Inflammatory macrophage treated with lipopolysaccharide for 4 hours (primary cell): ENCODE measurements at regions not wholly inside any gene's neighbourhood (a gene's known extent, or its start where the extent isn't known, plus 50 kb on each side); places are given as distances from the start of the nearest gene placed in this dataset.

Experiments
- DNase-seq: peaks from one replicate; pipeline ENCODE4 v3.0.0-alpha.2; 2020

DNA sequence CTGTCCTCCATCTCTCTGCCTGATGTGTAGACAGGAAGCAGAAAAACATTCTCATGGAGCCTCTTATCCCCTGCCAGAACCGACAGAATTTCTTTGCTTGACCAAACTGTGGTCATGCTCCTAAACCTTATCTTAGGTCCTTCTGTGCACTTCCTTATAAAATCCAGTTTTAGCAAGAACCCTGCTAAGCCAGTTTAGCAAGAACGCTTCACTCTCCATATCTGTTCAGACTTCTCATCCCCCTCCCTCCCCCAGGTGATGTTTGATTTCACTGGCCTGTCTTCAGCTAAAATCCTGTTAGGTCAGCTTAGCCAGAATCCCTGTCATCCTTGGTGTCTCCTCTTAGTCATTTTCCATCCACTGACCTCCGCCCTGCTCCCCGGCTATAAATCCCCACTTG is 1130.9 kb upstream of the PRKX start:
- DNase-seq: no peak

DNA sequence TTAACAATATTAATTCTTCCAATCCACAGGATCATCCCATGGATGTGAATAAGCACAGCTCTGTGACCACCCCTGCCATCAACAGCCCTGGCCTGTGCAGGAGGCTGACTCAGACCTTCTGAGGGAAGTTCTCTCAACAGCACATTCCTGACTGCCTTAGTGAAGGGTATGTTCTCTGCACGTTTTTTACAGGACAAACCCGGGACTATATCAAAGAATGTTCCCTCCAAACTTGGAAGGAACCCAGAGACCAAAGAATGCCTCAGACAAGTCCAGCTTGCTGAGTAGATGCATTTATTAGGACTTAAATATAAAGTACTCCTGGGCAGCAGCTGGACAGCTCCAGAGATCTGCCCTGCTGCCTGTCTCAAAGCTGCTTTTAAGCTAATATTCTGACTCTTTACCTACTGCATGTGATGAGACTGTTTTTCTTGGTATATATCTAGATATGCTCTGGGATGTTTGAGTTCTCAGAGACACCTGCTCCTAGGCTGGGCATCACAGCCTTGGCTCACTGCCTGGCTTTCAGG is 1127.8 kb upstream of the PRKX start:
- no peak for DNase-seq

DNA sequence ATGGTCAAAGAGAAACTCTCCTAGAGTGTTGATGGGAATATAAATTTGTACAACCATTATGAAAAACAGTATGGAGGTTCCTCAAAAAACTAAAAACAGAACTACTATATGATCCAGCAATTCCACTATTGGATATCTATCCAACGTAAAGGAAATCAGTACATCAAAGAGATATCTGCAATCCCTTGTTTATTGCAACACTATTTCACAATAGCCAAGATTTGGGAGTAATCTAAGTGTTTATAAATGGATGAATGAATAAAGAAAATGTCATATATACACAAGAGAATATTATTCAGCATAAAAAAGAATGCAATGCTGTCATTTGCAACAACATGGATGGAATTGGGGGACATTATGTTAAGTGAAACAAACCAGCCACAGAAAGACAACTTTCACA is 1118.1 kb upstream of the PRKX start:
- DNase-seq: no peak

DNA sequence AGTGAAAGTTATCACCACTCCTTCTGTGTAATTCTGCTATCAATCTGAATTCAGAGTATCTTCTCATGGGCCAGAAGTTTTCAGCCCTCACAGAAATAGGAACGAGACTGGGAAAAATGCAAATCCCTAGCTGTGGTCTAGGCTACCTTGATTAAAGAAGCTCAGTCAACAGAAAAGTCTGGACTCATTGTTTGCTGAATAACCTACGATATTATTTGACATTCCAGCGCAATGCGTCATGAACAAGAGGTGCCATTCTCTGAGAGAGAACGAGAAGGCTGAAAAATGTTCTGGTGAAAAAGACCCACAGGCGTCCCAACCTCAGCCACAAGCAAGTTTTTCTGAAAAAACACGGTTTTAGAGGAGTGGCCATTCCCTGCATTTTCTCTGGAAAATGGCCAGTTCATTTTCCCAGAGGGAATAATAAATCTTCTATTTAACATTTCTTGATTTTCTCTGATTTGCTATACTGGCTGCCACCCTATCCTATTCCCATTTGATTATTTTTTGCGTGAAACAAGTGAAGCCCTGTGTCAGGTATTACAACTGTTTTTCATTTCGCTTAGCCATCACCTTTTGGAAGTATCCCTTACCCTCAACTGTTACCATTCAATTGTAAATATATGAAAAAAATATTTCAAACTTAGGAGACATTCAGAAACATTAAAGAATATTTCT is 1117.6 kb upstream of the PRKX start:
- no peak for DNase-seq

DNA sequence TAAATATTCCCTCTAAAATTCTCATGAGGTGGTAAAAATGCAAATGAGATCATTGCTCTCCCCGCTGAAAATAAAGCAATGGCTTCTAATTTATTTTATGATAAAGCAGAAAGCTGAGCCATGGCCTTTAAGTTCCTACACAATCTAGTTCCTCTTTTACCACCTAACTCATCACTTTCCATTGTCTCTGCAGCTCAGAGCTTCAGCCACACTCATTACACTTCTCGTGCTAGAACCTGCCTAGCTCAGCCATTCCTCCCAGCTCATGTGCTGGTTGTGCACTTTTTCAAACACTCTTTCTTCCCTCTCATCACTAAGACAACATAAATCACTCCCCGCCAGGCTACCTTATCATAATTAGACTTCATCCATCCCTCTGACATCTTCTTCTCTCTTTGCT is 1112.1 kb upstream of the PRKX start:
- DNase-seq: no peak

DNA sequence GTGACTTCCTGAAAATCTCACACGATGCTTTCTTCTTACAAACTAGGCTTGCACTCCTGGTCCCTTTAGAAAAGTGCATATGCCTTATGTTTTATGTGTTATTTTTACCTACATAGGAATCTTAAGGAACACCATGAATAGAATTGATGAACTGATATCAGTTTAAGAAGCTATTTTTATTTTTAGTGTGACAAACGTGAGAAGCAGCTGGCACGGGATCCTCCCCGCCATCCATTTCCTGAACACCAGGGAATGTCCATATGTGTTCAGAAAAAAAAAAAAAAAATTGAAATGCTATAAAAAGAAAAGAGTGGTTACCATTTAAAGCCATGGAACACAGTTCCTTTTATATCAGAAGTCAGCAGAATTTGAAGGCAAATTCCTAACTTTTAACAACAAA is 1096.1 kb upstream of the PRKX start:
- DNase-seq: no peak

DNA sequence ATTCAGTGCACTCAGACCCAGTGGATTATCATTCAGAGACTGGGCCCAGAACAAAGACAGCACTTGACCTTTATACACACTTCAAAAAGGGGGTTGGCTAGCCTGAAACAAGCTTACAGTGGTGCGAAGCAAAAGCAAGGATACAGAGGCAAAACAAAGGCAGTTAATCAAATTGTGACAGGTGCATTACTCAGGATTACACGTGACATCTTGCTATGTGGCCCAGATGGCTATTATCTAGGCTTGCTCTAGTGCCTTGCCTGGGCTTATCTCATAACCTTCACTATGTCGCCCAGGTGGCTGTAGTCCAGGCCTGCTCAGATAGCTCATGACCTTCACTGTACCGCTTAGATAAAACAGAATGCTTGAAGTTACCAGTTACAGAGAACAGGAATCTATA is 1092.1 kb upstream of the PRKX start:
- no peak for DNase-seq

DNA sequence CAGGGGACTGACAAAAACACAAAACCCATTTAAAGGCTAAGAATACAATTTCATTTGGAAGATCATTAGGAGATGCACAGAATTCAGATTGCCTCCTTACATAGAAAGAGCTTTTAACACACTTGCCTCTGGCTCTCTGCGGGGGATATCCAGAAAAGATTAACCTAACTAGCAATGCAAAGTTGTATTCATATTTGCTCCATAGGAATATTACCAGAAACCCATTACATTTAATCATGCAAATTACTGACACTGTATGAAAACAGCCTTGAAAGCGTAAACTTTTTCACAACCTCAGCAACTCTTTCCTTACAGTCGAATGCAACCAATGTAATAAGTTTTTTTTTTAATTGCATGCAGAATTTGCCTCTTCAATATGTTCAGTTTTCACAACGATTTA is 1087.3 kb upstream of the PRKX start:
- no peak for DNase-seq

DNA sequence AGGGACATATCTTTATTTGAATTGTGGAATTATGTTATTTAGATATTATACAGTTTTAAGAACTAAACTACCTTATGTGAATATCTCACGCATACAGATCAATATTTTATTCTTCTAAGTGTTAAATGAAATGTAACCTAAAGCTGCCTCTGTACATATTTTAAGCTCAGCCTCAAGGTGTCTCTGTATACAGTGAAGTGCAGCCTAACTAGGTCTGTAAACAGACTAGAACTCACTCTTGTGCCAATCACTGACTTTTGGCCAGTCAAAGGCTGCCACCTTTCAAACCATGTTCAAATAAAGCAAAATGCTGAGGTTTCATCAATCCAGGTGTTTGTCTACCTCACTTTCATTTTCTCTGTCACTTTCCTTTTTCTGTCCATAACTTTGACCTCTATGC is 1074.5 kb upstream of the PRKX start:
- DNase-seq: no peak

DNA sequence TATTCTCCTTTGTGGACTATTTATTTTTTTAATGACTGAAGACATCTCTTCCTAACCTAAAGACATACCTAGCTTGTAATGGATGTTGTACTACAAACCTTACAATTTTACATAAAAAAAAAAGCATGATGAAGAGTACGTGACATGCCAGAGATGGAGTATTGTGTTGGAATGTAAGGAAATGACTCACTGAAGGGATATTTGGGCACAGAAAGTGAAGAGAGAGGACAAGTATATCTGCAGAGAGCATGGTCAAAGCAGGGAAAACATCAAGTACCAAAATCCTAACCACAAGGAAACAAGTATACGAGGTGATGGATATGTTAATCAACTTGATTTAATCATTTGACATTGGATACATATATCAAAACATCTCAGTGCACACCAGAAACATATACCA is 1051.4 kb upstream of the PRKX start:
- no peak for DNase-seq

DNA sequence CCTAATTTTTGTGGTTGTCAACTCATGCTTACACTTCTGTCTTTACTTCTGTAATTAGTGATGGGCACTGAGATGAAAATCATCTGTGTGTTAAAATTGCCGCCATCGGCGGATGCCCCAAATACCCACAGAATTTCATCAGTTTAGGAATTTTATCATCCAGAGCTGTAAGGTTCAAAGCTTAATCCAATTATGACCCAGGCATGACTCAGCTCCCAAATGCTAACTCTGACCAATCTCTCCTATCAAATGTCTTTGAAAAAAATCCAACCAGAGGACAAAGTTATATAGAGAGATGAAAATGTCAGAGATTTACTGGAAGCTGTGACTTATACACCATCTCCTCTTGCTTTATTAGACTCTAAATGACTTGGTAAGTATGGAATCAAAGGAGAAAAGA is 1048.7 kb upstream of the PRKX start:
- no peak for DNase-seq

DNA sequence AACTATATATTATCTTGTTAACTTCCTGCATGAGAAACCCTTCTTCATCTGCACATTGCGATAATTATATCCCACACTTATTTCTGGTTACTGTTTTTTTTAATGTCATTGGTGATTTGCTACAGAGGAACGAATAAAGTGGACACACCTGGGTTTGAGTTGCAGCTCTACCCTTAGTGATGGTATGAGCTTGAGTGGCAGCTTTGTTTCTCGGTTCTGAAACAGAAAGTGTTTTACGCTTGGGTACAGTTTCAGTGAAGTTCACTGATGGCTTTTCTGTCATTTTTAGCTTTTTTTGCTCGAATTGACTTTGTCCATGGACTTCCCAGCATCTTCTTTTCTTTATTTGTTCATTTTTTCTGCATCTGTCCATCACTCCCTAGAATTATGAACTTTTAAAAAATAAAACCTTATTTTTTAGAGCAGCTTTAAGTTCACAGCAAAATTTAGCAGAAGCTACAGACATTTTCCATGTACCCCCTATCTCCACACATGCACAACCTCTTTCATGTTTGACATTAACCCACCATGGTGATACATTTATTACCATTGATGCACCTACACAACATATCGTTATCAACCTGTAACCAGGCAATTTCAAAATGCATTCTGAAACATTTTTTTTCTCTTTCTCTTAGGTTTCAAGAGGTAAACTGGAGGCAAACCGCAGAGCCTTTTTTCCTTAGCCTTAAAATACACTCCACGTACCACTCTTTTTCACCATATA is 1041.6 kb upstream of the PRKX start:
- DNase-seq: no peak

DNA sequence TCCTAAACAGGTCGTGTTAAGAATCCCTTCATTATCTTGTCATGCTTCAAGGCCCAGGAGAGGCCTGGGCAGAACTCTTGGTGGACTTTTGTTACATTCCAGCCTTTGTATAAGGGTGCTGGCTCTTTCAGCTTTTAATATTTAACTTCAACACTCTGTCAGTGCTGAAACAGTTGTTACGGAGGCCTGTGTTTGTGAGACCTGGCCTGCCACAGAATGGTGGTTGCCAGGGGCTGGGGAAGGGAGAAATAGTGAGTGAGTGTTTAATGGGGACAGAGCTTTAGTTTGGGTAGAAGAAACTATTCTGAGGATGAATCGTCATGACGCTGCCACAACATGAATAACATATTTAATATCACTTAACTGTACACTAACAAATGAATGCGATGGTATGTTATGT is 1027.6 kb upstream of the PRKX start:
- DNase-seq: no peak

DNA sequence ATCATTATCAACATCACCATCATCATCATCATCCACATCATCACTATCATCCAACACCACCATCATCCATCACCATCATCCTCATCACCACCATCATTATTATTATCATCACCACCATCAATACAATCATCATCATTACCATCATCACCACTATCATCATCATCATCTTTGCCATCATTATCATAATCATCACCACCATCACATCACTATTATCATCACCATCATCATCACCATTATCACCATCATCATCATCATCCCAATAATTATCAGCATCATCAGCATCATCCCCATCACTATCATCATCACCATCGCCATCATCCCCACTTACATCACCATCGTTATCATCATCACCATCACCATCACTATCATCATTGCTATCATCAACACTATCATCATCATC is 1021.9 kb upstream of the PRKX start:
- DNase-seq: no peak

DNA sequence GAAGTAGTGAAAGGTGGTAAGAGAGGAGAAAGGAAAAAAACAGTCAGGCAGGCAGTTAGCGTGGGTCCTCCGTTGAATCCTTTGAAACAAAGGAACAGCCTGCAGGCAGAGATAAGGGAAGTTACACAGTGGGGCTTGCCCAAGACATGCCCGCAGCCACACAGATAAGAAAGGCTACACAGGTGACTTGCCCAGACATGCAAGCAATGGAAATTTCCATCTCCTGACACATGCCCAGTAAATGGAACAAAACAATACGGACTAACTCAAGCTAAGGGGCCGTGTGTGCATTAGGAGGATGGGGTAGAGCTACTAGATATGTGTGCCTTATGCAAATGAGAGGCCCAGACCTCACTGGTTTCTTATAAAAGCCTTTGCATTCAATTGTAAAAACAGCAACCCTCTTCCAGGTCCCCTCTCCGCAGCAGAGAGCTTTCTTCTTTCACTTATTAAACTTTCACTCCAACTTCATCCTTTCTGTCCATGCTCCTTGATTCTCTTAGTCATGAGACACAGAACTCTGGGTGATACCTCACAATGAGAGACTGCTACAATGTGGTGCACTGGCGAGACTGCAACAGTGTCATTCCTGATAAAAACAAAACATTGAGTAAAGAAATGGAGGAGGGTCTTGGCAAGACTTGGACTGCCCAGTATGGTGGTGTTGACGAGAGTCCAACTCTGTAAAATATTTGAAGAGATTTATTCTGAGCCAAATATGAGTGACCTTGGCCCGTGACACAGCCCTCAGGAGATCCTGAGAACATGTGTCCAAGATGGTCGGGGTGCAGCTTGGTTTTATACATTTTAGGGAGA is 997.4 kb upstream of the PRKX start:
- DNase-seq: no peak

DNA sequence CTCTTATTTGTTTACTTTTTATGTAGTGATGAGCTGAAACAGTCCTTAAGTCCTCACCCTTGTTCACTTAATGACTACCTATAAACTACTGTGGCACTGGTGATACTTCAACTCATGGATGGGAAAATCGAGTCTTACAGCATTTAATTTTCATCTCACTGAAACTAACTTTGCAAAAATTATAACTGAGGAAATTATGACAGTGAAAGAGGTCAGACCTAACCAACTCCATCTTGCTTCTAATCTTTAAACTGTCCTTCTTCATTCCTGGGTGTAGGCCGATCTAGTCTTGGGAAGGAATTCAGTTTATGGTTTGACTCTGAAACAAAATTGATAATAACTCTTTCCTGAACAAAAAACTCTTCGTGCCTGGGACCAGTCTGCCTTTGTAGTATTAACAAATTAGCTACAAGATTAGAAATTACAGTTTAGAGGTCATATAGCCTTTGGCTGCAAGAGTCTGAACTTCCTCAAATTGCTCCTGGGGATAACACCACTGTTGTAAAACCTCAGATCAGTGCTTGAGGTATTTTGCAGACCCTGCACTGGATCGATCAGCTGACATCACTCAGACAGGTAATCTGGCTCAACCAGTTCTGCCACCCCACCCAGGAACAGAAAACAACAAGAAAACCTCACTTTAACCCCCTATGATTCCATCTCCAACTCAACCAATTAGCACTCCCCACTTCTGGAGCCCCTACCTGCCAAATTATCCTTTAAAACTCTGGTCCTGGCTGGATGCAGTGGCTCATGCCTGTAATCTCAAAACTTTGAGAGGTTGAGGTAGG is 995.7 kb upstream of the PRKX start:
- no peak for DNase-seq

DNA sequence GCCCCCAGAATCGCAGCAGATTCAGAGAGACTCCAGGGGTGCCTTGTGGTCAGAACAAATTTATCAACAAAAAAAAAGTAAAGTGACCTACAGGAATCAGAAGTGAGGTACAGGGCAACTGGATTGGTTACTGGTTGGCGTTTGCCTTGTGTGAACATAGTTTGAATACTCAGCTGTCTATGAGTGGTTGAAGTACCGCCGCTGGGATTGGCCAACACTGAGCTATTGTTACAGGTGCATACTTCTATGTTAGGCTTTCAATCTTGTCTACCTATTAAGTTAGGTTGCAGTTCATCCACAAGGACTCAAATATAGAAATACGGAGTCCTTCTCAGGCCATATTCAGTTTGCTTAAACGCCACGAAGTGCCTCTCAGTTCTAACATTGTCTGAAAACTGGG is 993.5 kb upstream of the PRKX start:
- DNase-seq: no peak

DNA sequence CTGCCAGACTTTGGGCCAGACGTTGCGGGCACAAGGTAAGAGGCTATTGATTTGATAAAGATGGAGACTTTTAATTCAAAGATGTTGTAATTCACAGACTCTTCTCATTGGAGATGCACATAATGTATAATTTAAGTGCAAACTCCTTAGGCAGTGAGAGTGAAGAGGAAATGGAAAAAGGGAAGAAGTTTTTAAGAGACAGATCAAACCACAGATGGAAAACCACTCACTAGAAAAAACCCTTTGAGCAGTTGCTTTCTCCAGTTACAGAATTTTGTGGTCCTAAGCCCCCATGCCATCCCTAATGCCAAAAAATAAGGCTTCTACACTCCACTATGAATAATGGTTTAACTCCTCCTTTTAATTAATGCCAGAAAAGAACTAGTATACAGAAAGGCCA is 977.1 kb upstream of the PRKX start:
- DNase-seq: no peak

DNA sequence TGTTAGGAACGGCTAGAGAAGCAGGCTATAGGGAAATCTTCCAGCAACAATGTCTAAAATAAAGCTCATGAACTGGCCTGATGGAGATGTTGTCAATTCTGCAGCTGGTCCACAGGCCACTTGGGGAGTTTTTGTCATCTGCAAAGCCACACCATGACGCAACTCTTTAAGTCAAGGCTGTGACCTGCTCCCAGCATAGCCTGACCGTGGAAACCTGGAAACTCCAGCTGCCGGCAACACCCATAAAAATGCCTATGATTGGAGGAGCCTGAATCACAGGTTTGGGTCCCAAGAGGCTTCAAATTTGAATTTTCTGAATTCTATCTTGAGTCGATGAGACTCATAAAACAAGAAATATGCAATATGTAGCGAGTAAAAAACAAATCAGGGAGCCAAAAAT is 969.2 kb upstream of the PRKX start:
- no peak for DNase-seq

DNA sequence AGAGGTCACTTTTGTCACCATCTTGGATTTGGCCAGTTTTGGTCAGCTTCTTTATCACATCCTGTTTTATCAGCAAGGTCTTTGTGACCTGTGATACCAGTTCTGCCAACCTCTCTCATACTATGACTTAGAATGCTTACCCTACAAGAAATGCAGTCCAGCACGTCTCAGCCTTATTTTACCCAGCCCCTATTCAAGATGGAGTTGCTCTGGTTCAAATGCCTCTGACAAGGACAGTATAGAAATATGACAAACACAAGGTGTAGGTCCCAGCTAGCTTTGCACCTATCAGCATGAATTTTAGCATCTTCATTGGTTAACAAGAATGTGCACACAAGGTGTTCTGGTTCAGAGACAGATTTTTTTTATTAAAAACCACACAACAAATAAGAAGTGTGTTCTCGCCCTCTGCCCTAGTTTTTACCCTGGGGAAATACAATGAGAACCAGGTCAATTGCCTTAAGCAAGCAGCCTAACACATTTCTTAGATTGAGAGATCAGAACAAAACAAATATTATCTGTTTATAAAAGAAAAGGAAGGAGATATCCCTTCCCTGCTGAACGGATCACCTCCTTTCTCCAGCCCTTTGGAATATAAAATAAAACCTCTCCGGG is 962.3 kb upstream of the PRKX start:
- no peak for DNase-seq

DNA sequence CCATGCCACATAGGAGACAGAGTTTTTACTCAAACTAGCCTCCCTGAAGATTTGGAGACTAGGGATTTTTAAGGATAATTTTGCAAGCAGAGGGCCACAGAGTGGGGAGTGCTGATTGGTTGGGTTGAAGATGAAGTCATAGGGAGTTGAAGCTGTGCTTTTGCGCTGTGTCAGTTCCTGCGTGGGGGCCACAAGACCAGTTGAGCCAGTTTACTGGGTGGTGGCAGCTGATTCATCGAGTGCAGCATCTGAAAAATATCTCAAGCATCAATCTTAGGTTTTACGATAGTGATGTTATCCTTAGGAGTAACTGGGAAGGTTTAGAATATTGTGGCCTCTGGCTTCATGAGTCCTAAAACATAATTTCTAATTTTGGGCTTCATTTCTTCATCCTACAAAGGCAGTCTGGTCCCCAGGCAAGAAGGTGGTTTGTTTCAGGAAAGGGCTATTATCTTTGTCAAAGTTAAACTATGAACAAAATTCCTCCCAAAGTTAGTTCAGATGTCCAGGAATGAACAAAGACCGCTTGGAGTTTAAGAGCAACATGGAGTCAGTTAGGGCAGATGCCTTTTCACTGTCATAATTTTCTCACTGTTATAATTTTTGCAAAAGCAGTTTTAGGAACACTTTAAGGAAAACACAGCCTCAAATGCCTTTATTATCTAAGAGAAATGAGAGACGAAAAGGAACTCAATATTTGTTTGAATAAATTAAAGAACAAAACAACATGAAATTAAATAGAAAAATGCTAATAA is 960.8 kb upstream of the PRKX start:
- DNase-seq: no peak

DNA sequence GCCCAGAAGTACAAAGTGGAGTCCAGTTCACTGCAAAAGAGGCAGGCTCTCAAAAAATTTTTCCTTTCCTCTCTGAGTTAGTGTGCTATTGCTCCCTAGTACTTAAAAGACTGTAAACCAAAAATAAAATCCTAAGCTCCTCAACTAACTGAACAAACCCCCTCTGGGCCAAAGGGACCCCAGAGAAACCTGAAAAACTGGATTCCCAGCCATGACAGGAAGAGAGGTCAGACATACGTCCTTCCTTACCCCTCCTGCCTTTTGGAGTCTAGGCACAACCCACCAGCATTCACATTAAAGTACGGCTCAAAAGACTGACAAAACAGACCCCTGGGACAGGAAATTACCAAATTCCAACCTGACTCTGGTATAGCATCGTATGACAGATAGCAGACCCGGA is 957.9 kb upstream of the PRKX start:
- no peak for DNase-seq
